Upper lobe of left lung (tissue), 6 donors: ENCODE measurements at regions not wholly inside any gene's neighbourhood (a gene's known extent, or its start where the extent isn't known, plus 50 kb on each side); places are given as distances from the start of the nearest gene placed in this dataset.
"Not testable (repeated sequence)": the region's sequence is repeated elsewhere in the genome, so short reads cannot be mapped to it uniquely, and the experiment has no call there.

Source experiments
- ATAC-seq, 2 donors: fragments of 200-7000 bp; cut with Tn5 transposase; one replicate each; pipeline ENCODE4 v1.9.1; 2022; ENCODE audit warnings: mild to moderate bottlenecking in 2 of 2, moderate library complexity in 2 of 2; ENCODE audit not compliant: low FRiP score in 2 of 2
- DNase-seq, 2 donors: peaks; one replicate each; pipeline ENCODE4 v3.0.0-alpha.2; 2019 to 2020
- H3K27ac ChIP-seq, 4 donors: fragments of 200-600 bp; sonication (generic); one replicate each; pipeline ENCODE4 v1.5.1; 2016 to 2019
- H3K27me3 ChIP-seq, 4 donors: fragments of 200-600 bp; sonication (generic); one replicate each; pipeline ENCODE4 v1.5.1; 2017 to 2019
- H3K36me3 ChIP-seq, 4 donors: fragments of 200-600 bp; sonication (generic); one replicate each; pipeline ENCODE4 v1.5.1; 2016 to 2019
- H3K4me1 ChIP-seq, 4 donors: fragments of 200-600 bp; sonication (generic); one replicate each; pipeline ENCODE4 v1.5.1; 2018 to 2019
- H3K4me3 ChIP-seq, 4 donors: fragments of 200-600 bp; sonication (generic); one replicate each; pipeline ENCODE4 v1.5.1; 2017 to 2019; ENCODE audit warnings: mild to moderate bottlenecking in 2 of 4, moderate library complexity in 1 of 4
- H3K9me3 ChIP-seq, 4 donors: fragments of 200-600 bp; sonication (generic); one replicate each; pipeline ENCODE4 v1.5.1; 2018 to 2019
- EP300 ChIP-seq, 4 donors: sonication (generic); formaldehyde crosslinking; IDR thresholded peaks; one replicate each; pipeline ENCODE4 v1.5.1; 2017; ENCODE audit warnings: antibody characterized with exemption in 4 of 4, control low read depth in 2 of 4
- POLR2A ChIP-seq, 4 donors: fragments of 450-650 bp; IDR thresholded peaks; one replicate each; pipeline ENCODE4 v1.5.1; 2016 to 2017; ENCODE audit warnings: antibody characterized with exemption in 4 of 4, mild to moderate bottlenecking in 2 of 4
- POLR2AphosphoS5 ChIP-seq, 2 donors: sonication (generic); formaldehyde crosslinking; IDR thresholded peaks; one replicate each; pipeline ENCODE4 v1.5.1; 2017; ENCODE audit warnings: antibody characterized with exemption in 2 of 2
- WGBS, 2 donors: methylation state at CpG; one replicate each; pipeline ENCODE4 v1.1.5; 2017 to 2018; 5-methylcytosine and 5-hydroxymethylcytosine counted together
- TF ChIP-seq, protein P1 (sequence below), 6 experiments: fragments of 450-650 bp in 4 of 6; fragments of 200-600 bp in 2 of 6; sonication (generic) in 2 of 6; IDR thresholded peaks; one replicate each; pipeline ENCODE4 v1.5.1; 2016 to 2019; ENCODE audit warnings: antibody characterized with exemption in 6 of 6
- donor health status: DM: no; HTN: no; CAD: no; lungs with moderate emphysema.
- donor health status: DM: no; HTN: yes; CAD: no; lungs with severe emphysema.

DNA sequence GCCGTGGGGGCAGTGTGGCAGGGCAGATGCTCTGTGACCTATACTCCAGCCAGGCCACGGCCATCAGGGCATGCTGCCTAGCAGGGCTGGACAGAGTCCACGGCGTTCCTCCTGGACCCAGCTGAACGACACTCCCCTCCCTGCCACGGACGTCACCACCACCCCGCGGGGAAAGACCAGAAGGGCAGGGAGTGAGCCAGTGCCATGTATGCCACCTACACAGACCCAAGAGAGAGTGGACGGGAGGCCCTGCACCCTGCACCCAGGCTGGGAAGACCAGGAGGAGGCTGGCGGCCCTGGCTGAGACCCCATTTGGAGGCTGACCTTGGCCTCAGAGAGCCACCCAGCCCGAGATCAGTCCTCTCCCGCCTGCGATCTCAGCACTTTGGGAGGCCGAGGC is 101.9 kb downstream of the FAM53A start:
- no peak overlapping the region for H3K4me3 ChIP-seq
- H3K27ac ChIP-seq = peak overlapping the region in 1 of 4 donors; percentile 18
- H3K9me3 ChIP-seq = no peaks in the 10 kb centered on the region
- 17 to 72% methylated on average over 2 to 15 of the region's 15 CpGs for WGBS, 2 donors
- no peaks in the 10 kb centered on the region for H3K36me3 ChIP-seq
- peak in 1 of 2 donors; percentile 66 for DNase-seq
- H3K4me1 ChIP-seq = peaks cover 6 to 21% (median 12%) of the 10 kb centered on the region in 4 donors
- no peak for ATAC-seq
- TF ChIP-seq EP300 (IDR thresholded peaks at IDR 0.05) (no peak), POLR2AphosphoS5 (IDR thresholded peaks at IDR 0.05) (no peak), POLR2A (IDR thresholded peaks at IDR 0.05) (no peak)
- TF ChIP-seq, protein P1, sequence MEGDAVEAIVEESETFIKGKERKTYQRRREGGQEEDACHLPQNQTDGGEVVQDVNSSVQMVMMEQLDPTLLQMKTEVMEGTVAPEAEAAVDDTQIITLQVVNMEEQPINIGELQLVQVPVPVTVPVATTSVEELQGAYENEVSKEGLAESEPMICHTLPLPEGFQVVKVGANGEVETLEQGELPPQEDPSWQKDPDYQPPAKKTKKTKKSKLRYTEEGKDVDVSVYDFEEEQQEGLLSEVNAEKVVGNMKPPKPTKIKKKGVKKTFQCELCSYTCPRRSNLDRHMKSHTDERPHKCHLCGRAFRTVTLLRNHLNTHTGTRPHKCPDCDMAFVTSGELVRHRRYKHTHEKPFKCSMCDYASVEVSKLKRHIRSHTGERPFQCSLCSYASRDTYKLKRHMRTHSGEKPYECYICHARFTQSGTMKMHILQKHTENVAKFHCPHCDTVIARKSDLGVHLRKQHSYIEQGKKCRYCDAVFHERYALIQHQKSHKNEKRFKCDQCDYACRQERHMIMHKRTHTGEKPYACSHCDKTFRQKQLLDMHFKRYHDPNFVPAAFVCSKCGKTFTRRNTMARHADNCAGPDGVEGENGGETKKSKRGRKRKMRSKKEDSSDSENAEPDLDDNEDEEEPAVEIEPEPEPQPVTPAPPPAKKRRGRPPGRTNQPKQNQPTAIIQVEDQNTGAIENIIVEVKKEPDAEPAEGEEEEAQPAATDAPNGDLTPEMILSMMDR (IDR thresholded peaks at IDR 0.05) = no peak
- no peaks in the 10 kb centered on the region for H3K27me3 ChIP-seq

DNA sequence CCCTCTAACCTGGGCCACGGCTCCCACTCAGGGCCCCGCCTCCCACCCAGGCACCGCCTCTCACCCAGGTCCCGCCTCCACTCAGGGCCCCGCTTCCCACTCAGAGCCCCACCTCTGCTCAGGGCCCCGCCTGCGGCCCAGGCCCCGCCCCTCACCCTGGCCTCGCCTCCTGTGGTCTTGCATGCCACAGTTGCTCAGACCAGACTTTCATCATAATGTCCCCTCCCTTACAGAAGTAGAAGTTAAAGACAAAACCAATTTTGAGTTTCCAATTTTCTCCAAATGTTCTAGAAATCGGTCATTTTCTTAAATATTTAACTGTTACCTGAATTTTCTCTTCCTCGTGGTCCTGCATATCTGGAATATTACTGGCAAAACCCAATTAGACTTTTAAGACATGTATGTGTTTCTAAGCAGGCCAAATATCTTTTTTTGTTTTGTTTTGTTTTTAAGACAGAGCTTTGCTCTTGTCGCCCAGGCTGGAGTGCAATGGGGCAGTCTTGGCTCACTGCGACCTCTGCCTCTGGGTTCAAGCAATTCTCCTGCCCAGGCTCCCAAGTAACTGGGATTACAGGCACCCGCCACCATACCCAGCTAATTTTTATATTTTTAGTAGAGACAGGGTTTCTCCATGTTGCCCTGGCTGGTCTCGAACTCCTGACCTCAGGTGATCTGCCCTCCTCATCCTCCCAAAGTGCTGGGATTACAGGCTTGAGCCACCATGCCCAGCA is 102.8 kb downstream of the FAM53A start:
- not testable (repeated sequence) for H3K9me3 ChIP-seq, H3K27me3 ChIP-seq, H3K36me3 ChIP-seq, H3K4me3 ChIP-seq
- H3K4me1 ChIP-seq = peaks cover 6 to 21% (median 12%) of the 10 kb centered on the region in 4 donors
- 39 to 45% methylated on average over 9 to 11 of the region's 15 CpGs for WGBS, 2 donors
- ATAC-seq (peak; percentile 82 to 84), DNase-seq (peak; percentile 98 to 99)
- H3K27ac ChIP-seq = peak overlapping the region in 1 of 4 donors; percentile 18

DNA sequence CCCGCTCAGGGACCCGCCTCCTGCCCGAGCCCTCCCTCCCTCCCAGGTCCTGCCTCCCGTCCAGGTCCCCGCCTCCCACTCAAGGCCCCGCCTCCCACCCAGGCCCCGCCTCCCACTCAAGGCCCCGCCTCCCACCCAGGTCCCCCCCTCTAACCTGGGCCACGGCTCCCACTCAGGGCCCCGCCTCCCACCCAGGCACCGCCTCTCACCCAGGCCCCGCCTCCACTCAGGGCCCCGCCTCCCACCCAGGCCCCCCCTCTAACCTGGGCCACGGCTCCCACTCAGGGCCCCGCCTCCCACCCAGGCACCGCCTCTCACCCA is 103.5 kb downstream of the FAM53A start:
- no CpG with 5 or more reads among the region's 16 CpGs for WGBS, 2 donors
- Histone ChIP-seq H3K4me1 (peaks cover 6 to 21% (median 12%) of the 10 kb centered on the region in 4 donors), H3K4me3 (peak overlapping the region in 3 of 4 donors; percentile 59 to 79 (median 68)), H3K27ac (peak overlapping the region in 3 of 4 donors; percentile 90 to 94 (median 90))
- H3K9me3 ChIP-seq, DNase-seq, ATAC-seq, H3K36me3 ChIP-seq, H3K27me3 ChIP-seq: not testable (repeated sequence)

DNA sequence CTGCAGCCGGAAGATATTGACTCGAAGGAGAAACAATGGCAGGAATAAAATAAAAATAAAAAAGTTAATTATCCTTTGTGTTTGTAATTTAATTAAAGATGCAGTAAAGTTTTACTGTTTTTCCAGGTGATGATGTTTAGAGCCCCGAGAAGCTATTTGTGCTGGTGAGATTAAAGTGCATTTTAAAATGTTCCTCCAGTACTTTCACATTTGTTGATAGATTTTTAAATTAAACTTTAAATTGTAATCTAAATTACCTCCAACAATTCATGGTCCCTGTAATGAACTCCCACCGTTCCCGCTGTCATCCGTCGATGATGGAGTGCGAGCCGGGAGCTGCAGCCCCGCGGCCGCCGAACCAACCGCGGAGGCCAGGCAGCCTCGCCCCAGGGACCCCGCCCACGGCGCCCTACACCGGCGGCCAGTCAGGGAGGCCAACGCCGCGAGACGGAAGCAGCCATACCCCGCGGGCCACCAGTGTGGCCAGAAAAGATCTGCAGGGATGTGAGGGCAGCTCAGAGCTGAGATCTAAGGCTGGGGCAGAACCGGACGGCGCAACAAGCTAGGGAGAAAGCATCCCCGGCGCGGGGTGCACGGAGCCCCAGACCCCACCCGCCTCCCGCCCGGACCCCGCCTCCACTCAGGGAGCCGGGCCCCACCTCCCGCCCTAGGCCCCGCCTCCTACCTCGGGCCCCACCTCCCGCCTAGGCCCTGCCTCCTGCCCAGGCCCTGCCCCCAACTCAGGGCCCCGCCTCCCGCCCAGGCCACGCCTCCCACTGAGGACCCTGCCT is 104.0 kb downstream of the FAM53A start:
- peak; percentile 93 to 96 for ATAC-seq
- H3K27ac ChIP-seq = peak overlapping the region; percentile 88 to 94 (median 90)
- no peaks in the 10 kb centered on the region for H3K36me3 ChIP-seq
- no peaks in the 10 kb centered on the region for H3K9me3 ChIP-seq
- H3K4me3 ChIP-seq = peak overlapping the region; percentile 27 to 79 (median 64)
- peak; percentile 72 for TF ChIP-seq POLR2AphosphoS5 (IDR thresholded peaks at IDR 0.05)
- TF ChIP-seq POLR2A (IDR thresholded peaks at IDR 0.05) = peak in 3 of 4 donors; percentile 42 to 71 (median 50)
- no peak for TF ChIP-seq EP300 (IDR thresholded peaks at IDR 0.05)
- TF ChIP-seq, protein P1 (IDR thresholded peaks at IDR 0.05) = peak in 1 of 6 experiments; percentile 11
- H3K27me3 ChIP-seq = no peaks in the 10 kb centered on the region
- H3K4me1 ChIP-seq = peaks cover 6 to 21% (median 12%) of the 10 kb centered on the region in 4 donors
- peak; percentile 97 to 99 for DNase-seq
- WGBS, 2 donors = 0 to 1% methylated on average over 28 to 42 of the region's 46 CpGs

DNA sequence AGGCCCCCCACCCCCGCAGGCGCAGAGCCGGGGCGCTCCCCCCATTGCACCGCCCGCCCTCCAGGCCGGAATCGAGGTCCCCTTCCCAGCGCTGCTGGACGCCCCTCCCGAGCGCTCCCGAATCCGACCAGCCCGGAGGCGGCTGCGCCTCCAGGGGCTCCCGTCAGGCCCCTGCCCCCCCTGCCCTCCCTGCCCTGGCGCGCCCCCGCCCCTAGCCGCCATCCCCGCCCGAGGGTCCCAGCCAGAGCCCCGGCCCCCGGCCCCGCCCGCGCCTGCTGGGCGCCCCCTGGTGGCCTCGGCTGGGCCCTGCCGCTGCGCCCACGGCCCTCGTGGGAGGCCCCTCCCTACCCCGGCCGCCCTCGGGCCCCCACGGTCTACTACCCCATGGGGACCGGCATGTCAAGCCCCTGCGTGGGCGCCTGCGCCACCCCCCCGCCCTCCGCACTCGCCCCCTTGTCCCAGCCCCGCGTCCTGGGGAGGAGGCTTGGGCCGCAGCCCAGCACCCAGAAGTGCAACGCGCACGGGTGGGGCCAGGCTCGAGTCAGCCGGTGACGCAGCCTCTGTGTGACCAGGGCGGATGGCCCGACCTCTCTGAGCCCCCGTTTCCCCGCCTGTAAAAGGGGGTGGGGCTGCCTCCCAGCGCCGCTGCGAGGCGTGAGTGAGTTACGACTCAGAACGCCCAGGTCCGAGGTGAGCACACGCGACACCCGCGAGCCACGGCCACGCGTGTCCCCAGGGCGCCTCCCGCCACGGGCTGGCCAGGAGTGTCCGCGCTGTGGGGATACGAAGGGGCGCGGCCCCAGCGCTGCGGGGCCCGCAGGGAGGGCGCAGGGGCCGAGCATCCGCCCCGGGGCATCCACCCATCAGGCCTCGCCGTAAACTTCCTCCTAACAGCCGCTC is 104.9 kb downstream of the FAM53A start:
- Histone ChIP-seq H3K27ac (peak overlapping the region; percentile 88 to 94 (median 90)), H3K36me3 (no peaks in the 10 kb centered on the region), H3K27me3 (no peaks in the 10 kb centered on the region), H3K4me3 (peak overlapping the region; percentile 31 to 79 (median 64)), H3K4me1 (peaks cover 6 to 21% (median 12%) of the 10 kb centered on the region in 4 donors), H3K9me3 (no peaks in the 10 kb centered on the region)
- TF ChIP-seq POLR2AphosphoS5 (IDR thresholded peaks at IDR 0.05) = peak in 1 of 2 donors; percentile 56
- peak in 2 of 4 donors; percentile 7 to 66 for TF ChIP-seq POLR2A (IDR thresholded peaks at IDR 0.05)
- no peak for TF ChIP-seq EP300 (IDR thresholded peaks at IDR 0.05)
- TF ChIP-seq, protein P1 (IDR thresholded peaks at IDR 0.05) = peak; percentile 63 to 98 (median 69)
- 0% methylated on average over 23 to 24 of the region's 91 CpGs for WGBS, 2 donors
- DNase-seq (peak; percentile 88 to 95), ATAC-seq (peak; percentile 63 to 86)
